ENCODE measurements at regions not wholly inside any gene's neighbourhood (a gene's known extent, or its start where the extent isn't known, plus 50 kb on each side); places are given as distances from the start of the nearest gene placed in this dataset.

DNA sequence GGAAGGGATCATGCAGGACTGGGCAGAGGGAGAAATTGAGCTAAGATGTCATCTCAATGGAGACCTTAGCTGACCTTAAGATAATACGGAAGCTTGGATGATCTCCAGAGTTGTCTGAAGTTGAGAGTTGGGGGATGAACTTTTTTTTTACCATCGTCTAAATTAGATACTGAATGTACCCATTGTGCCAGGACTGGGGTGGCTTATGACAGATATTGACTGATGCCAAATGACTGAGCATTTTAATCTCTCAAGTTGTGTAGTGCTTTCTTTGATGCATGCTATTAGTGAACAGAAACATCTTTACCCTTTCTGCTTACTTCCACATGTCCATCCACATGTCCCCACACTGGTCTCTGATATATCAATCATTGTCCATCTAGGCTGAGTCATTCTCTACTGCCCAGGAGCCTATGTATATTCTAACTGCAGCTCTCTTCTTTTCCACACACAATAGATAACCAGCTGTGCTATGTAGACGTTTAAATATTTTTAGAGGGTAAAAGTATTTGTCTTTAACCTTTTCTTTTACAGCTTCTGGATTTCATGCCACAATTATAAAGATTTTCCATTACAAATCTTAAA is 60.2 kb upstream of the ZKSCAN2 start:
- H3K4me1 Mint-ChIP-seq: no peaks in the 10 kb centered on the region
- no peak overlapping the region for H3K4me3 Mint-ChIP-seq
- TF ChIP-seq EZH2 (IDR thresholded peaks at IDR 0.05; ENCODE audit: borderline replicate concordance, insufficient read depth, low read depth, low read length, poor library complexity, severe bottlenecking): no peak
- TF ChIP-seq, protein P1, sequence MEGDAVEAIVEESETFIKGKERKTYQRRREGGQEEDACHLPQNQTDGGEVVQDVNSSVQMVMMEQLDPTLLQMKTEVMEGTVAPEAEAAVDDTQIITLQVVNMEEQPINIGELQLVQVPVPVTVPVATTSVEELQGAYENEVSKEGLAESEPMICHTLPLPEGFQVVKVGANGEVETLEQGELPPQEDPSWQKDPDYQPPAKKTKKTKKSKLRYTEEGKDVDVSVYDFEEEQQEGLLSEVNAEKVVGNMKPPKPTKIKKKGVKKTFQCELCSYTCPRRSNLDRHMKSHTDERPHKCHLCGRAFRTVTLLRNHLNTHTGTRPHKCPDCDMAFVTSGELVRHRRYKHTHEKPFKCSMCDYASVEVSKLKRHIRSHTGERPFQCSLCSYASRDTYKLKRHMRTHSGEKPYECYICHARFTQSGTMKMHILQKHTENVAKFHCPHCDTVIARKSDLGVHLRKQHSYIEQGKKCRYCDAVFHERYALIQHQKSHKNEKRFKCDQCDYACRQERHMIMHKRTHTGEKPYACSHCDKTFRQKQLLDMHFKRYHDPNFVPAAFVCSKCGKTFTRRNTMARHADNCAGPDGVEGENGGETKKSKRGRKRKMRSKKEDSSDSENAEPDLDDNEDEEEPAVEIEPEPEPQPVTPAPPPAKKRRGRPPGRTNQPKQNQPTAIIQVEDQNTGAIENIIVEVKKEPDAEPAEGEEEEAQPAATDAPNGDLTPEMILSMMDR (IDR thresholded peaks at IDR 0.05): no peak
- Histone ChIP-seq H3K4me2 (replicated peaks; ENCODE audit: low read depth, low read length, poor library complexity, severe bottlenecking) (no peak overlapping the region), H3K27ac (ENCODE audit: low read length in 2 of 2) (no peak overlapping the region), H3K9ac (ENCODE audit: low read length) (no peak overlapping the region), H3K4me1 (ENCODE audit: control insufficient read depth in 2 of 2, insufficient read depth in 2 of 2, low read length in 2 of 2) (no peaks in the 10 kb centered on the region), H4K20me1 (ENCODE audit: control insufficient read depth, insufficient read depth, low read length, poor library complexity, severe bottlenecking) (no peaks in the 10 kb centered on the region), H2AFZ (ENCODE audit: insufficient read depth, low read depth, low read length, poor library complexity, severe bottlenecking) (no peak overlapping the region), H3K9me3 (ENCODE audit: control extremely low read depth in 1 of 3, control insufficient read depth in 2 of 3, insufficient read depth in 1 of 3, low read length in 2 of 3) (peaks cover 0 to 17% (median 15%) of the 10 kb centered on the region in 3 donors), H3K79me2 (ENCODE audit: control insufficient read depth, insufficient read depth, low read length) (no peaks in the 10 kb centered on the region), H3K4me3 (ENCODE audit: control extremely low read depth in 1 of 5, extremely low read depth in 1 of 5, insufficient read depth in 1 of 5, low read depth in 2 of 5, low read length in 4 of 5) (no peak overlapping the region), H3K27me3 (replicated peaks in 1 of 4; ENCODE audit: control extremely low read depth in 1 of 4, control insufficient read depth in 3 of 4, insufficient read depth in 4 of 4, low read length in 3 of 4) (no peaks in the 10 kb centered on the region), H3K36me3 (replicated peaks in 1 of 2; ENCODE audit: control extremely low read depth in 1 of 2, control insufficient read depth in 1 of 2, extremely low read depth in 1 of 2, insufficient read depth in 2 of 2, low read length in 1 of 2) (no peaks in the 10 kb centered on the region)
- 80% methylated on average over 2 of the region's 3 CpGs for WGBS (ENCODE audit: insufficient coverage)
- POLR2A ChIA-PET: no interaction called here
- DNase-seq (no peak), ATAC-seq (ENCODE audit: low read depth) (no peak)
- CTCF ChIA-PET: no interaction called here
- intact Hi-C loops (cut with micrococcal nuclease): no loop called here
- H3K27ac Mint-ChIP-seq: no peak overlapping the region
- peaks cover 18% of the 10 kb centered on the region for H3K27me3 Mint-ChIP-seq
- peaks cover 13% of the 10 kb centered on the region for H3K9me3 Mint-ChIP-seq (ENCODE audit: insufficient read depth)

DNA sequence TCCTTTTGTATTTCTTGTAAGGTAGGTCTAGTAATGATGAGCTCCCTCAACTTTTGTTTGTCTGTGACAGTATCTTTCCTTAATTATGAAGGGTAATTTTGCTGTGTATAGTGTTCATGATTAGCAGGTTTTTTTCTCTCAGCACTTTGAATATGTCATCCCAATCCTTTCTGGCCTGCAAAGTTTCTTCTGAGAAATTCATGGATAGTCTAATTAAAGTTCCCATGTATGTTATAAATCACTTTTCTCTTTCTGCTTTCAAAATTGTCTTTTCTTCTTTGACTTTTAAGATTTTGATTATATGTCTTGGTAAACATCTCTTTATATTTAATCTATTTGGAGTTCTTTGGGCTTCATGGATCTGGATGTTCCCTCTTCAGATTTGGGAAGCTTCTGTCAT is 54.3 kb upstream of the ZKSCAN2 start:
- ChIA-PET POLR2A (no interaction called here), CTCF (no interaction called here)
- Histone ChIP-seq H2AFZ (ENCODE audit: insufficient read depth, low read depth, low read length, poor library complexity, severe bottlenecking) (no peak overlapping the region), H3K9ac (ENCODE audit: low read length) (no peak overlapping the region), H3K9me3 (ENCODE audit: control extremely low read depth in 1 of 3, control insufficient read depth in 2 of 3, insufficient read depth in 1 of 3, low read length in 2 of 3) (peaks cover 11 to 32% (median 20%) of the 10 kb centered on the region in 3 donors), H3K36me3 (replicated peaks in 1 of 2; ENCODE audit: control extremely low read depth in 1 of 2, control insufficient read depth in 1 of 2, extremely low read depth in 1 of 2, insufficient read depth in 2 of 2, low read length in 1 of 2) (no peaks in the 10 kb centered on the region), H3K79me2 (ENCODE audit: control insufficient read depth, insufficient read depth, low read length) (no peaks in the 10 kb centered on the region), H3K4me1 (ENCODE audit: control insufficient read depth in 2 of 2, insufficient read depth in 2 of 2, low read length in 2 of 2) (no peaks in the 10 kb centered on the region), H3K4me2 (replicated peaks; ENCODE audit: low read depth, low read length, poor library complexity, severe bottlenecking) (no peak overlapping the region), H3K27ac (ENCODE audit: low read length in 2 of 2) (no peak overlapping the region), H3K27me3 (replicated peaks in 1 of 4; ENCODE audit: control extremely low read depth in 1 of 4, control insufficient read depth in 3 of 4, insufficient read depth in 4 of 4, low read length in 3 of 4) (no peaks in the 10 kb centered on the region), H3K4me3 (ENCODE audit: control extremely low read depth in 1 of 5, extremely low read depth in 1 of 5, insufficient read depth in 1 of 5, low read depth in 2 of 5, low read length in 4 of 5) (no peak overlapping the region), H4K20me1 (ENCODE audit: control insufficient read depth, insufficient read depth, low read length, poor library complexity, severe bottlenecking) (no peaks in the 10 kb centered on the region)
- H3K9me3 Mint-ChIP-seq (ENCODE audit: insufficient read depth): peaks cover 16% of the 10 kb centered on the region
- no peaks in the 10 kb centered on the region for H3K4me1 Mint-ChIP-seq
- ATAC-seq (ENCODE audit: low read depth) (no peak), DNase-seq (no peak)
- TF ChIP-seq EZH2 (IDR thresholded peaks at IDR 0.05; ENCODE audit: borderline replicate concordance, insufficient read depth, low read depth, low read length, poor library complexity, severe bottlenecking): no peak
- TF ChIP-seq, protein P1 (IDR thresholded peaks at IDR 0.05): no peak
- intact Hi-C loops (cut with micrococcal nuclease): no loop called here
- H3K27ac Mint-ChIP-seq: no peak overlapping the region
- peaks cover 16% of the 10 kb centered on the region for H3K27me3 Mint-ChIP-seq
- H3K4me3 Mint-ChIP-seq: no peak overlapping the region
